BE2C (cell line): ENCODE measurements at regions not wholly inside any gene's neighbourhood (a gene's known extent, or its start where the extent isn't known, plus 50 kb on each side); places are given as distances from the start of the nearest gene placed in this dataset.

Experiments
- DNase-seq: peaks from one replicate; pipeline ENCODE4 v3.0.0-alpha.2; 2020
- H3K27me3 ChIP-seq: fragments of 250-450 bp; sonication (Bioruptor Pico); 2 replicates; pipeline ENCODE4 v1.5.1; 2020; ENCODE audit warnings: mild to moderate bottlenecking
- H3K36me3 ChIP-seq: fragments of 250-450 bp; sonication (Bioruptor Pico); 2 replicates; pipeline ENCODE4 v1.5.1; 2020; ENCODE audit warnings: mild to moderate bottlenecking
- H3K4me1 ChIP-seq: fragments of 250-450 bp; sonication (Bioruptor Pico); 2 replicates; pipeline ENCODE4 v1.5.1; 2020
- H3K4me3 ChIP-seq: 2 replicates; pipeline ENCODE4 v1.5.1; 2011; ENCODE audit warnings: low read depth, low read length
- H3K9me3 ChIP-seq: fragments of 250-450 bp; sonication (Bioruptor Pico); 2 replicates; pipeline ENCODE4 v1.5.1; 2020
- TF ChIP-seq, protein P1 (sequence below): IDR thresholded peaks from 2 replicates; pipeline ENCODE4 v1.5.1; 2012; ENCODE audit warnings: mild to moderate bottlenecking, low read depth, low read length

DNA sequence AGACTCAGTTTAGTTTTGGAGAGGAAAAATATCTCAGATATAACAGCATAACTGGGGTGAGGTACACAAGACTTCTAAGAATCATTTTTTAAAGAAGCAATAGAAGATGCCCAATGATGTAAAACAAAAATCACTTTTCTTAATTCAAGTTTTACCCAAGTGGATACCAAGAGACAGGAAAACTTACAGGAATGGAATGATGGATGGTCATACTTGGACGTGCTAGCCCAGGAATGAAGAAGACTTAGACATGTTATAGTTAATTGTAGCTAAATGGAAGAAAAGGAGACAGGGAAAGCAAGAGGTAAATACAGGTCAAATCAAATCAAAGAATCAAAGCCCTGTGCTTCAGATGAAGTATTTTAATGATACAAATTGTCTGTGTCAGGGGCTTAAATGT is 312.7 kb upstream of the KCNJ16 start:
- no peaks in the 10 kb centered on the region for H3K9me3 ChIP-seq
- H3K27me3 ChIP-seq = no peaks in the 10 kb centered on the region
- no peaks in the 10 kb centered on the region for H3K36me3 ChIP-seq
- DNase-seq = no peak
- H3K4me1 ChIP-seq = no peaks in the 10 kb centered on the region
- TF ChIP-seq, protein P1, sequence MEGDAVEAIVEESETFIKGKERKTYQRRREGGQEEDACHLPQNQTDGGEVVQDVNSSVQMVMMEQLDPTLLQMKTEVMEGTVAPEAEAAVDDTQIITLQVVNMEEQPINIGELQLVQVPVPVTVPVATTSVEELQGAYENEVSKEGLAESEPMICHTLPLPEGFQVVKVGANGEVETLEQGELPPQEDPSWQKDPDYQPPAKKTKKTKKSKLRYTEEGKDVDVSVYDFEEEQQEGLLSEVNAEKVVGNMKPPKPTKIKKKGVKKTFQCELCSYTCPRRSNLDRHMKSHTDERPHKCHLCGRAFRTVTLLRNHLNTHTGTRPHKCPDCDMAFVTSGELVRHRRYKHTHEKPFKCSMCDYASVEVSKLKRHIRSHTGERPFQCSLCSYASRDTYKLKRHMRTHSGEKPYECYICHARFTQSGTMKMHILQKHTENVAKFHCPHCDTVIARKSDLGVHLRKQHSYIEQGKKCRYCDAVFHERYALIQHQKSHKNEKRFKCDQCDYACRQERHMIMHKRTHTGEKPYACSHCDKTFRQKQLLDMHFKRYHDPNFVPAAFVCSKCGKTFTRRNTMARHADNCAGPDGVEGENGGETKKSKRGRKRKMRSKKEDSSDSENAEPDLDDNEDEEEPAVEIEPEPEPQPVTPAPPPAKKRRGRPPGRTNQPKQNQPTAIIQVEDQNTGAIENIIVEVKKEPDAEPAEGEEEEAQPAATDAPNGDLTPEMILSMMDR = no peak
- H3K4me3 ChIP-seq = no peak overlapping the region

DNA sequence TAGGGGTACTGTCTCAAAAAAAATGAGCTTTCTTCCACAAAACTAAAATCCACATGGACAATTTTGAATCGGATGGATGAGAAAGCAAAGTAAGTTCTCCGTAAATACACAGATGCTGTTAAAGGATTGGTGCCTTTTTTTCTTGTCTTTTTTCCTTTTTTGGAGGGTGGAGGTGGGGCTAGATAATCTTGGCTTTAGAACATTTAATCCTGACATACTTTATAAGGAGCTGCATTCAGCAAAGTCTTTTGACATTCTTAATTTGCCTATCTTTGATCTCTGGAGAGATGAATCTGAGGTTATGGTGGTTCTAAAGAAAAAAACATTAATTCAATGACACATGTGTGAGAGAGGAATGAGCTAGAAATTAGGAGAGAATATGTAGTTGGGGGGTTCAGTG is 312.3 kb upstream of the KCNJ16 start:
- DNase-seq = no peak
- H3K36me3 ChIP-seq = no peaks in the 10 kb centered on the region
- H3K4me3 ChIP-seq = no peak overlapping the region
- H3K27me3 ChIP-seq = no peaks in the 10 kb centered on the region
- H3K4me1 ChIP-seq = no peaks in the 10 kb centered on the region
- H3K9me3 ChIP-seq = no peaks in the 10 kb centered on the region
- TF ChIP-seq, protein P1 = no peak

DNA sequence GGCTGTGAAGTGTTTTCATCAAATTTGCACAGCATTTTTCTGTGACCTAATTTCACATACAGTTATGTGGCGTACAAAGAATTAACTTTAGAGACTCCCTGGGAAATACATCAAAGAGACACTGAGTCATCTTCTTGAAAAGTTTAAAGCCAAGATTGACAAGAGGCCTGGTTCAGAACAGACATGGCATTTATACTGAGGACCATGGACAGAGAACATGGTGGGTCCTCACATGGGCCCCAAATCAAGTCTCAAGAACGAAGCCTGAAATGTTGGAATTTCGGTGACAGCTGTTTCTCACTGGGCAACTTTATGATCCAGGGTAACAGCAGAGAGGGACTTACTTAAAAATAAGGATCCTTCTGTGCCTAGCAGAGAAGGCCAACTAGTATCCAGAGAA is 311.5 kb upstream of the KCNJ16 start:
- H3K27me3 ChIP-seq = no peaks in the 10 kb centered on the region
- DNase-seq = no peak
- TF ChIP-seq, protein P1 = no peak
- no peaks in the 10 kb centered on the region for H3K36me3 ChIP-seq
- no peaks in the 10 kb centered on the region for H3K9me3 ChIP-seq
- no peak overlapping the region for H3K4me3 ChIP-seq
- H3K4me1 ChIP-seq = no peaks in the 10 kb centered on the region

DNA sequence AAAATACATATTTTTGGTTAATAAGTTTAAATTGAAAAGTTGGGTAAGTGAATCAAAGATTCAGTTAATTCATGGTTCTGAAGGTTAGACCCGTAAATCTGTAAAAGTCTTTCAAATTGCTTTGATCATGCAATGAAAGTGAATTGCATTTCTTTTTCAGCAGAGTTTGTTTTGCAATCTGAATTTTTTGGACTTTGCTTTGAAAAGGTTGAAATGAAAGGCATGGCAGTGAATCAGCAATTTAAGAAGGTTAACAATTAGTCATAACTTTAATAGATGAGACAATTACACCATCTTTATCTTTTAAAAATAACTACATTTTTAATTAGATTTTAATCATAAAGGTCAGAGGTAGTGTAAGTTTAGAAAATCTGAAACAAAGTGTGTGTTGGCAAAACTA is 310.9 kb upstream of the KCNJ16 start:
- H3K27me3 ChIP-seq = no peaks in the 10 kb centered on the region

DNA sequence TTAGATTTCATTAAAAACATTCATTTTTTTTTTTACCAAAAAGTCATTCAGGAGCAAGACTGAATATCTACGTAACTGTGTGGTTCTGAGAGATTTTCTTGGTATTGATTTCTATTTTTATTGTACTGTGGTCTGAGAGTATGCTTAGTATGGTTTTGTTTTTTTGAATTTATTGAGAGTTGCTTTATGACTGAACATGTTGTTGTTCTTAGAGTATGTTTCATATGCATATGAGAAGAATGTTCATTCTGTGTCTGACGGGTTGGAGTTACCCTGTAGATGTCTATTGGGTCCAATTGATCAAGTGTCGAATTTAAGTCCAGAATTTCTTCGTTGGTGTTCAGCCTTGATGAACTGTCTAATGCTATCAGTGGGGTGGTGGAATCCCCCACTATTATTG is 306.0 kb upstream of the KCNJ16 start:
- DNase-seq = no peak
- TF ChIP-seq, protein P1 = no peak
- H3K4me3 ChIP-seq = no peak overlapping the region

More for the DNA sequence above, 310.9 kb upstream of the KCNJ16 start:
- DNase-seq = no peak
- Histone ChIP-seq H3K36me3 (no peaks in the 10 kb centered on the region), H3K9me3 (no peaks in the 10 kb centered on the region), H3K4me1 (no peaks in the 10 kb centered on the region), H3K4me3 (no peak overlapping the region)
- TF ChIP-seq, protein P1 = no peak

DNA sequence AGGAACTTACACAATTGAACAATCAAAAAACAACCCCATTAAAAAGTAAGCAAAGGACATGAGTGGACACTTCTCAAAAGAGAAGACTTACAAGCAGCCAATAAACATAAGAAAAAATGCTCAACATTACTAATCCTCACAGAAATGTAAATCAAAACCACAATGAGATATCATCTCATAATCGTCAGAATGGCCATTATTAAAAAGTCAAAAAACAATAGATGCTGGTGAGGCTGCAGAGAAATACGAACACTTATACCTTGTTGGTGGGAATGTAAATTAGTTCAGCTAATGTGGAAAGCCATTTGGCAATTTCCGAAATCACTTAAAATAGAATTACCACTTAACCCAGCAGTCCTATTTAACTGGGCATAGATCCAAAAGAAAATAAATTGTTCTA is 301.9 kb upstream of the KCNJ16 start:
- H3K4me1 ChIP-seq = no peaks in the 10 kb centered on the region
- H3K27me3 ChIP-seq = no peaks in the 10 kb centered on the region
- TF ChIP-seq, protein P1 = no peak
- no peak overlapping the region for H3K4me3 ChIP-seq
- no peaks in the 10 kb centered on the region for H3K36me3 ChIP-seq
- H3K9me3 ChIP-seq = no peaks in the 10 kb centered on the region
- no peak for DNase-seq

More for the DNA sequence above, 306.0 kb upstream of the KCNJ16 start:
- Histone ChIP-seq H3K36me3 (no peaks in the 10 kb centered on the region), H3K27me3 (no peaks in the 10 kb centered on the region), H3K4me1 (no peaks in the 10 kb centered on the region), H3K9me3 (no peaks in the 10 kb centered on the region)
